DND-41 (cell line): ENCODE measurements at regions not wholly inside any gene's neighbourhood (a gene's known extent, or its start where the extent isn't known, plus 50 kb on each side); places are given as distances from the start of the nearest gene placed in this dataset.

Experiments
- EZH2 ChIP-seq: IDR thresholded peaks from 3 replicates; pipeline ENCODE4 v1.6.1; 2012; ENCODE audit warnings: borderline replicate concordance, low read depth, mild to moderate bottlenecking, moderate library complexity, low read length, inconsistent platforms; ENCODE audit not compliant: severe bottlenecking
- TF ChIP-seq, protein P1 (sequence below): IDR thresholded peaks from 2 replicates; pipeline ENCODE4 v1.5.1; 2012; ENCODE audit warnings: borderline replicate concordance, low read length, moderate library complexity, mild to moderate bottlenecking; ENCODE audit not compliant: poor library complexity, severe bottlenecking; ENCODE audit errors: extremely low read depth

DNA sequence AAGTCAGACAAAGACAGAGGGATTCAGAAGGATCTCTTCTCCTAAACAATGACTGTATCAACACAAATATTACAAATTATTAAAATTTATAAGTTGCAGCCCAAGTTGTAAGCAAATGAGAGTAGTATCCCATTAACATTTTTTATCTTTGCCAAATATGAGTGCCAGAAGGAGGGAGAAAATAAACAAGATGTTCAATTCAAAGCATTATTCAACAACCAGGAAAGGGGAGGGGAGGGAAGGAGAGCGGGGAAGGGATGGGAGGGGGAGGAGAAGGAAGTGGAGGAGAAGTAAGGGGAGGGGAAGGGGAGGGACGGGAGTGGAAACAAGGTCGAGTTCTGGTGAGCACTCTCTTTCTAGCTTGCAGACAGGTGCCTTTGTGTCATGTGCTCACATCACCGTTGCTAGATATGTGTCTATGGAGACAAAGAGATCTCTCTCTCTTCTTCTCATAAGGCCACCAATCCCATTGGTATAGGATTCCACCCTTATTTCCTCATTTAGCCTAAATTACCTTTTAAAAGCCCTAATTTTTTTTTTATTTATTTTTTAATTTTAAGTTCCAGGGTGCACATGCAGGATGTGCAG lies 679.6 kb upstream of the CHAC2 start:
- TF ChIP-seq, protein P1, sequence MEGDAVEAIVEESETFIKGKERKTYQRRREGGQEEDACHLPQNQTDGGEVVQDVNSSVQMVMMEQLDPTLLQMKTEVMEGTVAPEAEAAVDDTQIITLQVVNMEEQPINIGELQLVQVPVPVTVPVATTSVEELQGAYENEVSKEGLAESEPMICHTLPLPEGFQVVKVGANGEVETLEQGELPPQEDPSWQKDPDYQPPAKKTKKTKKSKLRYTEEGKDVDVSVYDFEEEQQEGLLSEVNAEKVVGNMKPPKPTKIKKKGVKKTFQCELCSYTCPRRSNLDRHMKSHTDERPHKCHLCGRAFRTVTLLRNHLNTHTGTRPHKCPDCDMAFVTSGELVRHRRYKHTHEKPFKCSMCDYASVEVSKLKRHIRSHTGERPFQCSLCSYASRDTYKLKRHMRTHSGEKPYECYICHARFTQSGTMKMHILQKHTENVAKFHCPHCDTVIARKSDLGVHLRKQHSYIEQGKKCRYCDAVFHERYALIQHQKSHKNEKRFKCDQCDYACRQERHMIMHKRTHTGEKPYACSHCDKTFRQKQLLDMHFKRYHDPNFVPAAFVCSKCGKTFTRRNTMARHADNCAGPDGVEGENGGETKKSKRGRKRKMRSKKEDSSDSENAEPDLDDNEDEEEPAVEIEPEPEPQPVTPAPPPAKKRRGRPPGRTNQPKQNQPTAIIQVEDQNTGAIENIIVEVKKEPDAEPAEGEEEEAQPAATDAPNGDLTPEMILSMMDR: no peak
- no peak for TF ChIP-seq EZH2
